Vagina (tissue), 2 donors: ENCODE measurements at regions not wholly inside any gene's neighbourhood (a gene's known extent, or its start where the extent isn't known, plus 50 kb on each side); places are given as distances from the start of the nearest gene placed in this dataset.

Experiments
- POLR2AphosphoS5 ChIP-seq, 2 donors: sonication (generic); formaldehyde crosslinking; IDR thresholded peaks; one replicate each; pipeline ENCODE4 v1.9.0; 2017; ENCODE audit warnings: antibody characterized with exemption in 2 of 2, mild to moderate bottlenecking in 2 of 2, low read depth in 1 of 2; ENCODE audit not compliant: insufficient read depth in 1 of 2
- TF ChIP-seq, protein P1 (sequence below), 3 experiments: fragments of 450-650 bp in 2 of 3; fragments of 200-600 bp in 1 of 3; sonication (generic) in 1 of 3; IDR thresholded peaks; one replicate each; pipeline ENCODE4 v1.5.1; 2017 to 2019; ENCODE audit warnings: antibody characterized with exemption in 3 of 3, mild to moderate bottlenecking in 2 of 3, moderate library complexity in 2 of 3

DNA sequence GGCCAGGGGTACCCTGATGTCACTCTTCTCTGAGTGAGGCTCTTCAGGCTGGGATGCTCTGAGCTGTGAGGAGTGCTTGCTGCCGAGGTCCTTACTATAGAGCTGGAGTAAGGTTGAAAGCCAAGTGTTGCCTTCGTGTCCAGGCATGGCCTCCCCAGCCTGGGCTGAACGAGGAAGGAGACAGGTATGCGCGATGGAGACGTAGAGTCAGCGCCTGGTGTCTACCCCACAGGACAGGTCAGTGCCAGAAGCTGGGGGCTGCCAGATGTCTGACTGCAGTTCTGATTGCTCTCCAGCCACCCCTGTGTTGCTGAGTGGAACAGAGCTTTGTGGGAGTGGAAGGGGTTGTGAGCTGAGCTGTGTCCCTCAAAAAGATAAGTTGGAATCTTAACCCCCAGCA lies 135.8 kb upstream of the AJAP1 start:
- TF ChIP-seq, protein P1, sequence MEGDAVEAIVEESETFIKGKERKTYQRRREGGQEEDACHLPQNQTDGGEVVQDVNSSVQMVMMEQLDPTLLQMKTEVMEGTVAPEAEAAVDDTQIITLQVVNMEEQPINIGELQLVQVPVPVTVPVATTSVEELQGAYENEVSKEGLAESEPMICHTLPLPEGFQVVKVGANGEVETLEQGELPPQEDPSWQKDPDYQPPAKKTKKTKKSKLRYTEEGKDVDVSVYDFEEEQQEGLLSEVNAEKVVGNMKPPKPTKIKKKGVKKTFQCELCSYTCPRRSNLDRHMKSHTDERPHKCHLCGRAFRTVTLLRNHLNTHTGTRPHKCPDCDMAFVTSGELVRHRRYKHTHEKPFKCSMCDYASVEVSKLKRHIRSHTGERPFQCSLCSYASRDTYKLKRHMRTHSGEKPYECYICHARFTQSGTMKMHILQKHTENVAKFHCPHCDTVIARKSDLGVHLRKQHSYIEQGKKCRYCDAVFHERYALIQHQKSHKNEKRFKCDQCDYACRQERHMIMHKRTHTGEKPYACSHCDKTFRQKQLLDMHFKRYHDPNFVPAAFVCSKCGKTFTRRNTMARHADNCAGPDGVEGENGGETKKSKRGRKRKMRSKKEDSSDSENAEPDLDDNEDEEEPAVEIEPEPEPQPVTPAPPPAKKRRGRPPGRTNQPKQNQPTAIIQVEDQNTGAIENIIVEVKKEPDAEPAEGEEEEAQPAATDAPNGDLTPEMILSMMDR (IDR thresholded peaks at IDR 0.05) = no peak
- no peak for TF ChIP-seq POLR2AphosphoS5 (IDR thresholded peaks at IDR 0.05; ENCODE audit: insufficient read depth in 1 of 2, low read depth in 1 of 2)
